ENCODE measurements at regions not wholly inside any gene's neighbourhood (a gene's known extent, or its start where the extent isn't known, plus 50 kb on each side); places are given as distances from the start of the nearest gene placed in this dataset.

DNA sequence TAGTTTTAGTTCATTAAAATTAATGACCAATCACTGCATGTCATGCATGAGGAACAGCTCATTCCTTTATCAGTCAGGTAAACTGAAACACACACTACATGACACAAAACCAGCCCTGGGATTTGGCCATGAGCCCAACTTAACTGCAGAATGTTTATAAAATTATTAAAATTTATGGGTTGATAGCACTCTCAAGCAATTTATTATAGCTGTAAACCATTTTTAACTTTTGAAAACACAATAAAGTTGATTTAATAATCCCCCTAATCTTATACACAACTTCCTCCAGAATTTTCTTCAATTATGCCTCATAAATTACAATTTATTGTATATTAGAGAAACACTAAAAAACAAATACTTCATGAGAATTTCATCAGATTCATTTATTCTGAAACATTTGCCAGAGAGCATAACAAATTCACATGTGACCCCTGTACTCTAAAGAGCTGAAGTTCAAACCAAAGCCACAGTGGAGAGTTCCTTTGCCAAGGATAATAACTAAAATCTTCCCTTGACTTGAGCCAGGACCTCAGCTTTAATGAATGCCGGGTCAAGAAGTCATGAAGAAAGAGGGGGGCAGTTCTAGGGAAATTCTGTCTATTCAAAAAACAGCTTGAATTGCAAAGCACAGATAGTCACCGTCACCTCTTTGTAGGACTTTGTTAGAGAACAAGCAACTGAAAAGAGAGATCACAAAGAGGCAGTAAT lies 763.7 kb upstream of the GRAMD2B start:
- H3K27me3 ChIP-seq, result no peaks in the 10 kb centered on the region
- TF ChIP-seq, protein P1, sequence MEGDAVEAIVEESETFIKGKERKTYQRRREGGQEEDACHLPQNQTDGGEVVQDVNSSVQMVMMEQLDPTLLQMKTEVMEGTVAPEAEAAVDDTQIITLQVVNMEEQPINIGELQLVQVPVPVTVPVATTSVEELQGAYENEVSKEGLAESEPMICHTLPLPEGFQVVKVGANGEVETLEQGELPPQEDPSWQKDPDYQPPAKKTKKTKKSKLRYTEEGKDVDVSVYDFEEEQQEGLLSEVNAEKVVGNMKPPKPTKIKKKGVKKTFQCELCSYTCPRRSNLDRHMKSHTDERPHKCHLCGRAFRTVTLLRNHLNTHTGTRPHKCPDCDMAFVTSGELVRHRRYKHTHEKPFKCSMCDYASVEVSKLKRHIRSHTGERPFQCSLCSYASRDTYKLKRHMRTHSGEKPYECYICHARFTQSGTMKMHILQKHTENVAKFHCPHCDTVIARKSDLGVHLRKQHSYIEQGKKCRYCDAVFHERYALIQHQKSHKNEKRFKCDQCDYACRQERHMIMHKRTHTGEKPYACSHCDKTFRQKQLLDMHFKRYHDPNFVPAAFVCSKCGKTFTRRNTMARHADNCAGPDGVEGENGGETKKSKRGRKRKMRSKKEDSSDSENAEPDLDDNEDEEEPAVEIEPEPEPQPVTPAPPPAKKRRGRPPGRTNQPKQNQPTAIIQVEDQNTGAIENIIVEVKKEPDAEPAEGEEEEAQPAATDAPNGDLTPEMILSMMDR (IDR thresholded peaks at IDR 0.05; ENCODE audit: low read depth, low read length), result no peak
- no peak overlapping the region for H3K4me3 ChIP-seq (ENCODE audit: low read depth, low read length)
- H3K9me3 ChIP-seq, result no peaks in the 10 kb centered on the region; the same call in 1 of the 2 replicates
- peak; percentile 70 for DNase-seq
- peaks cover 23% of the 10 kb centered on the region for H3K4me1 ChIP-seq
- no peaks in the 10 kb centered on the region for H3K36me3 ChIP-seq

DNA sequence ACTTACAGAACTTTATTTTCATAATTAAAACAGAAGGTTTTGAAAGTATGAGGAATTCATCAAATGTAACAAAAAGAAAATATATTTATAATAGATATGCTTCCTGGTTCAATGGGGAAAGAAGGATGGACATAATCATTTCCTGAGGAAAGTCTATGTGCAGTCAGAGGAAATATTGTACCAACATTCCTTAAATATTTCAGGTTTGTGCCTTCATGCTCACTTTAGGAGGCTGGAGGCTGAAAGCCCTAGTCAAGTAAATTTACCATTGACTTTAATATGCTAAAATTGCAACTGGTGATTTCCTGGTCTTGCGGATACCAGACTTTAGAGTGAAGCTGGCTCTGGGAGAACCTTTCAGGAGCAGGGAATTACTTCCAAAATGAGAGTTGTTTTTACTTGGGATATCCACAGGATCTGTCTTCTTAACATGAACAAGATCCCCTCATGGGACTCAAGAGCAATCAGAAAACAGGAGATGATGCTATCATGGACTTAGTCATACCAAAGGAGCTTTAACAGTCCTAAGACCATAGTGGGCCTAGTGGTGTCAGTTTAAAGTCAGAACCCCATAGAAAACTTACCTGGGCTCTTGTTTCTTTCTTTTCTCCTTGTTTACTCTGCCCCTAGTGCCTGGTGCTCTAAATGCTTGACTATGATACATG lies 762.8 kb upstream of the GRAMD2B start:
- TF ChIP-seq, protein P1 (IDR thresholded peaks at IDR 0.05; ENCODE audit: low read depth, low read length), result no peak
- Histone ChIP-seq H3K4me1 (peaks cover 23% of the 10 kb centered on the region), H3K36me3 (no peaks in the 10 kb centered on the region), H3K27me3 (no peaks in the 10 kb centered on the region), H3K9me3 (no peaks in the 10 kb centered on the region; the same call in 1 of the 2 replicates), H3K4me3 (ENCODE audit: low read depth, low read length) (no peak overlapping the region)
- DNase-seq, result no peak

DNA sequence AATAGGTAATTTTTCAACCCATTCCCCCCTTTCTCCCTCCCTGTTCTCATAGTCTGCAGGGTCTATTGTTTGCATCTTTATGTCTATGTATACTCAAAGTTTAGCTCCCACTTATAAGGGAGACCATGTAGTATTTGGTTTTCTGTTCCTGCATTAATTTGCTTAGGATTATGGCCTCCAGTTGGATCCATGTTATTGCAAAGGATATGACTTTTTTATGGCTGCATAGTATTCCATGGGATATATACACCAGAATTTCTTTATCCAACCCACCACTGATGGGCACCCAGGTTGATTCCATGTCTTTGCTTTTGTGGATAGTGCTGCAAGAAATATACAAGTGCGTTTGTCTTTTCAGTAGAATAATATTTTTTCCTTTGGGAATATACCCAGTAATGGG lies 761.6 kb upstream of the GRAMD2B start:
- Histone ChIP-seq H3K9me3 (no peaks in the 10 kb centered on the region; the same call in 1 of the 2 replicates), H3K4me1 (peaks cover 23% of the 10 kb centered on the region), H3K36me3 (no peaks in the 10 kb centered on the region), H3K27me3 (no peaks in the 10 kb centered on the region), H3K4me3 (ENCODE audit: low read depth, low read length) (no peak overlapping the region)
- TF ChIP-seq, protein P1 (IDR thresholded peaks at IDR 0.05; ENCODE audit: low read depth, low read length), result no peak
- no peak for DNase-seq

DNA sequence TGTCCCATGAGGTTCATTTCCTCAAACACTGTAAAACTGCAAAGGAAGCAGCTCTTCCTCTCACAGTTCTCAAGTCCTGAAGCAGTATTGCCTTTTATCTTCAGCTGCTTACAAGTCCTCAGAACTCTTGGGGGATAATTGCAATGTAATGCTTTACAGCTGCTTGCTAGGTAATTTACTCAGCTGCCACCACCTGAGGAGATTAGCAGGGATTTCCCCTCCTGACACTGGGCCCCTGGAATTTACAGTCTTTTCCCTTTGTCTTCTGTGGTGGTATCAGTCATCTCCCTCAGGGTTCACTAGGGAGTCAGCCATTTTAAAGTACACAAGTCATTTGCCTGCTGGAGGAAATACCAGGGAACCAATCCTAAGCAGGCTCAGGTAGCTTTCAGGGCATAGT lies 754.3 kb upstream of the GRAMD2B start:
- H3K4me1 ChIP-seq, result no peaks in the 10 kb centered on the region
- DNase-seq, result no peak
- no peaks in the 10 kb centered on the region for H3K9me3 ChIP-seq
- TF ChIP-seq, protein P1 (IDR thresholded peaks at IDR 0.05; ENCODE audit: low read depth, low read length), result no peak
- no peaks in the 10 kb centered on the region for H3K36me3 ChIP-seq
- no peak overlapping the region for H3K4me3 ChIP-seq (ENCODE audit: low read depth, low read length)
- no peaks in the 10 kb centered on the region for H3K27me3 ChIP-seq

DNA sequence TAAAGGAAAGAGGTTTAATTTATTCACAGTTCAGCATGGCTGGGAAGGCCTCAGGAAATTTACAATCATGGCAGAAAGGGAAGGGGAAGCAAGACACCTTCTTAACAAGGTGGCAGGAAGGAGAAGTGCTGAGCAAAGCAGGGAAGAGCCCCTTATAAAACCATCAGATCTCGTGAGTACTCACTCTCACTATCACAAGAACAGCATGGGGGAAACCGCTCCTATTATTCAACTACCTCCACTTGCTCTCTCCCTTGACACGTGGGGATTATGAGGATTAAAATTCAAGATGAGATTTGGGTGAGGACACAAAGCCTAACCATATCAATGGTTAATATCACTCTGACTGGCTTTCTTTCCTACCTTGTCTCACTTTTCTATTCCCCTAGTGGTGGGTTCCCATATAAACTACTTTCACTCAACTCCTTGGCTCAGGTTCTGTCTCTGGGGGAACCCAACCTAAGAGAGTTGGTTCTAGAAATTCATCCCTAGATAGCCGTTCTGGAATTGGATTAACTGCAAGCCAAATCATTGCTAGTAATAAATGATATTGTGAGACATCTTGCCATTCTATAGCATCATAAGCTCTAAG lies 749.8 kb upstream of the GRAMD2B start:
- no peak for DNase-seq
- H3K4me3 ChIP-seq (ENCODE audit: low read depth, low read length), result no peak overlapping the region

More for the DNA sequence above, 749.8 kb upstream of the GRAMD2B start:
- TF ChIP-seq, protein P1 (IDR thresholded peaks at IDR 0.05; ENCODE audit: low read depth, low read length), result peak; percentile 16; the same call in 1 of the 2 replicates
- Histone ChIP-seq H3K27me3 (no peaks in the 10 kb centered on the region), H3K36me3 (no peaks in the 10 kb centered on the region), H3K9me3 (no peaks in the 10 kb centered on the region), H3K4me1 (no peaks in the 10 kb centered on the region)
